ENCODE measurements at regions not wholly inside any gene's neighbourhood (a gene's known extent, or its start where the extent isn't known, plus 50 kb on each side); places are given as distances from the start of the nearest gene placed in this dataset.

DNA sequence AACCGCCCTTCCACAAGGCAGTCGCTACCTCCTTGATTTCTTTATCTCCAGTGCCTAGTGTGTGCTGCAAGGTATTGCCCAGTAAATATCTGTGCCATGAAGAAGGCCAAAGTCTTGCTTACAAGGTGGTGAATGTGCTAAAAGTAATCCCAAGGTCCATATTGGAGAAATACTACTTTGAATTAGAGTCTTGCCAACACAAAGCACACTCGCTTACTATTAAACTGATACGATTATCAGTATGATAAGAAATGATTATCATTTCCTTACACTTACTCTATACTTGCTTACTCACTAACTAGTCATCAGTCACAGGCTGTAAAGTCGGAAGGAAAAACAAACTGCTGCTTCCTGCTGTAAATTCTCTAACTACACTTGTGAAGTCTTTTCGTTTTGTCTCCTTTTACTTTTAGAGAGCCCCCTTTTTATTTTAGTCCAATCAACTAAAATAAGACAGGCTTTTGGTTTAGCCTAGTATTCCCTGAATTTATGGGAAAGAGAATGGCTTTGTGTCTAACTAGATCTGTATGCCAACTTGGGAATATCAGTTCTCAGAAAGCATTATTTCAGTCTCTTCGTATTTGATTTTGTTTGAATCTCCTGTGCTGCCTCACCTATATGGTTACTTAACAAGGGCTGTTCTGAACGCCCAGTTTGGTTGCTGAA lies 107.1 kb upstream of the TSC22D2 start:
- Histone ChIP-seq H3K4me3 (no peak overlapping the region), H3K27me3 (no peaks in the 10 kb centered on the region), H3K27ac (no peak overlapping the region), H3K36me3 (no peaks in the 10 kb centered on the region), H3K4me1 (no peaks in the 10 kb centered on the region), H3K9me3 (no peaks in the 10 kb centered on the region)
- no peak for ATAC-seq
- no peak for DNase-seq
- intact Hi-C loops (cut with DNase I): no loop called here
- TF ChIP-seq, protein P1, sequence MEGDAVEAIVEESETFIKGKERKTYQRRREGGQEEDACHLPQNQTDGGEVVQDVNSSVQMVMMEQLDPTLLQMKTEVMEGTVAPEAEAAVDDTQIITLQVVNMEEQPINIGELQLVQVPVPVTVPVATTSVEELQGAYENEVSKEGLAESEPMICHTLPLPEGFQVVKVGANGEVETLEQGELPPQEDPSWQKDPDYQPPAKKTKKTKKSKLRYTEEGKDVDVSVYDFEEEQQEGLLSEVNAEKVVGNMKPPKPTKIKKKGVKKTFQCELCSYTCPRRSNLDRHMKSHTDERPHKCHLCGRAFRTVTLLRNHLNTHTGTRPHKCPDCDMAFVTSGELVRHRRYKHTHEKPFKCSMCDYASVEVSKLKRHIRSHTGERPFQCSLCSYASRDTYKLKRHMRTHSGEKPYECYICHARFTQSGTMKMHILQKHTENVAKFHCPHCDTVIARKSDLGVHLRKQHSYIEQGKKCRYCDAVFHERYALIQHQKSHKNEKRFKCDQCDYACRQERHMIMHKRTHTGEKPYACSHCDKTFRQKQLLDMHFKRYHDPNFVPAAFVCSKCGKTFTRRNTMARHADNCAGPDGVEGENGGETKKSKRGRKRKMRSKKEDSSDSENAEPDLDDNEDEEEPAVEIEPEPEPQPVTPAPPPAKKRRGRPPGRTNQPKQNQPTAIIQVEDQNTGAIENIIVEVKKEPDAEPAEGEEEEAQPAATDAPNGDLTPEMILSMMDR (IDR thresholded peaks at IDR 0.05): no peak

GRCh38 chr3:150300388-150300787 lies 107.7 kb upstream of the TSC22D2 start:
- no peak for DNase-seq
- no peak overlapping the region for H3K27ac ChIP-seq
- TF ChIP-seq, protein P1 (IDR thresholded peaks at IDR 0.05): no peak
- no peaks in the 10 kb centered on the region for H3K9me3 ChIP-seq
- ATAC-seq: no peak
- H3K36me3 ChIP-seq: no peaks in the 10 kb centered on the region
- intact Hi-C loops (cut with DNase I): no loop called here
- no peaks in the 10 kb centered on the region for H3K27me3 ChIP-seq
- H3K4me3 ChIP-seq: no peak overlapping the region
- no peaks in the 10 kb centered on the region for H3K4me1 ChIP-seq

GRCh38 chr3:150299201-150299600 lies 108.9 kb upstream of the TSC22D2 start:
- Histone ChIP-seq H3K4me1 (no peaks in the 10 kb centered on the region), H3K27ac (no peak overlapping the region), H3K27me3 (no peaks in the 10 kb centered on the region), H3K4me3 (no peak overlapping the region), H3K36me3 (no peaks in the 10 kb centered on the region), H3K9me3 (no peaks in the 10 kb centered on the region)
- no peak for ATAC-seq
- DNase-seq: no peak
- TF ChIP-seq, protein P1 (IDR thresholded peaks at IDR 0.05): no peak
- intact Hi-C loops (cut with DNase I): no loop called here

GRCh38 chr3:150296966-150297365 lies 111.1 kb upstream of the TSC22D2 start:
- Histone ChIP-seq H3K9me3 (no peaks in the 10 kb centered on the region), H3K27me3 (no peaks in the 10 kb centered on the region), H3K4me1 (no peaks in the 10 kb centered on the region), H3K36me3 (no peaks in the 10 kb centered on the region), H3K4me3 (no peak overlapping the region), H3K27ac (no peak overlapping the region)
- DNase-seq (no peak), ATAC-seq (no peak)
- intact Hi-C loops (cut with DNase I): no loop called here
- TF ChIP-seq, protein P1 (IDR thresholded peaks at IDR 0.05): no peak

GRCh38 chr3:150296123-150296735 lies 111.9 kb upstream of the TSC22D2 start:
- intact Hi-C loops (cut with DNase I): no loop called here
- DNase-seq: no peak
- no peak for ATAC-seq
- H3K4me1 ChIP-seq: no peaks in the 10 kb centered on the region
- H3K27ac ChIP-seq: no peak overlapping the region
- no peak overlapping the region for H3K4me3 ChIP-seq
- no peaks in the 10 kb centered on the region for H3K27me3 ChIP-seq
- TF ChIP-seq, protein P1 (IDR thresholded peaks at IDR 0.05): no peak
- no peaks in the 10 kb centered on the region for H3K36me3 ChIP-seq
- no peaks in the 10 kb centered on the region for H3K9me3 ChIP-seq

All from upper lobe of right lung (tissue), 1 donor.